Right cardiac atrium (tissue), 5 donors: ENCODE measurements at regions not wholly inside any gene's neighbourhood (a gene's known extent, or its start where the extent isn't known, plus 50 kb on each side); places are given as distances from the start of the nearest gene placed in this dataset.

Source experiments
- ATAC-seq, 2 donors: fragments of 200-7000 bp; cut with Tn5 transposase; one replicate each; pipeline versions ENCODE4 v1.8.0 to v1.9.1; 2020; ENCODE audit warnings: moderate library complexity in 2 of 2, mild to moderate bottlenecking in 1 of 2
- DNase-seq, 3 donors: peaks; one replicate each; pipeline ENCODE4 v3.0.0-alpha.2; 2020
- H3K27ac ChIP-seq: one replicate; pipeline ENCODE4 v1.5.1; 2013; ENCODE audit warnings: mild to moderate bottlenecking, low read length, control low read depth, moderate library complexity
- H3K27me3 ChIP-seq: one replicate; pipeline ENCODE4 v1.6.1; 2013; ENCODE audit not compliant: control insufficient read depth, insufficient read depth
- H3K4me1 ChIP-seq: one replicate; pipeline ENCODE4 v1.6.1; 2013; ENCODE audit warnings: low read length; ENCODE audit not compliant: control insufficient read depth, insufficient read depth
- H3K4me3 ChIP-seq: one replicate; pipeline ENCODE4 v1.5.1; 2013; ENCODE audit warnings: low read length, control low read depth
- H3K9me3 ChIP-seq: one replicate; pipeline ENCODE4 v1.6.1; 2013; ENCODE audit warnings: low read length; ENCODE audit not compliant: control insufficient read depth
- WGBS: extraction: QIAGEN DNeasy Blood & Tissue Kit; methylation state at CpG from one replicate; pipeline ENCODE4 v1.1.7; 2013; 5-methylcytosine and 5-hydroxymethylcytosine counted together
- intact Hi-C, 4 donors: fragments of 100-400 bp; cut with DNase I; formaldehyde crosslinking; loops; one replicate each; pipeline versions ENCODE4 v1.11.0 to v1.14.0; 2022 to 2023
- donor health status: healthy with polysubstance abuse.
- donor health status: DM: no; HTN: yes; CAD: no.
- donor health status: DM: no; HTN: no; CAD: no.
- donor health status: DM: no; HTN: yes; CAD: no; lungs with severe emphysema.
- donor health status: DM: yes; HTN: yes; CAD: no.

DNA sequence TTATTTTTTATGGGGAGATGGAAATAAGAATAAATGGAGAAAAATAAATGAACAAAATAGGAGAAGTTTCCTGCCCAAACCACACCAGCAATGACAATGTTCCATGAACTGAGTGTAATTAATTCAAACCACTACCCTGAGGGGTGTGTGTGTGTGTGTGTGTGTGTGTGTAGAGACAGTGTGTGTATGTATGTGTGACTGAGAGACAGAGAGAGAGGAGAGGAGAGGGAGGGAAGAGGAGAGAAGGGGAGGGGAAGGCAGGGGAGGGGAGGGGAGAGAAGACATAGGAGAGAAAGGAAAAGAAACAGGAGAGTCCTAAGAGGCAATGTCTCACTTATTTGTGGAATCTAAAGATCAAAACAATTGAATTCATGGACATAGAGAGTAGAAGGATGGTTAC is 65.0 kb upstream of the POU2AF1 start:
- no peaks in the 10 kb centered on the region for H3K4me1 ChIP-seq
- ATAC-seq (no peak), DNase-seq (no peak)
- no peak overlapping the region for H3K4me3 ChIP-seq
- intact Hi-C loops, result no loop called here
- no peaks in the 10 kb centered on the region for H3K9me3 ChIP-seq
- no peaks in the 10 kb centered on the region for H3K27me3 ChIP-seq
- H3K27ac ChIP-seq, result no peak overlapping the region

- ATAC-seq, result no peak
- no peak for DNase-seq
- no peaks in the 10 kb centered on the region for H3K4me1 ChIP-seq
- no peaks in the 10 kb centered on the region for H3K27me3 ChIP-seq
- WGBS, result 76% methylated on average over 7 of the region's 7 CpGs
- intact Hi-C loops, result no loop called here
- H3K27ac ChIP-seq, result no peak overlapping the region
- no peak overlapping the region for H3K4me3 ChIP-seq
- no peaks in the 10 kb centered on the region for H3K9me3 ChIP-seq
Measured at GRCh38 chr11:111443640-111444039, 64.6 kb upstream of the POU2AF1 start.

DNA sequence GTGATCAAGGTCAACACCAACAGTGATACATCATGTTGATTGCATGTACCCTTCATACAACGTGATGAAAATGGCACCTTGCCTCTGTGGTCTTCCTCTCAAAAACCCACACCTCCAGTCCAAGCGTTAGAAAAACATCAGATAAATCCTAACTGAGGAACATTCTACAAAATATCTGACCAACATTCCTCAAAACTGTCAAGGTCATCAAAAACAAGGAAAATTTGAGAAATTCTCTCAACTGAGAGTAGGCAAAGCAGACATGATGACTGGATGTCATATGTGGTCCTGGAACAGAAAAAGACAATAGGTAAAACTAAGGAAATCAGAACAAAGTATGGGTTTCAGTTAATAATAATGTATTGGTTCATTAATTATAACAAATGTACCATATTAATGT is 64.0 kb upstream of the POU2AF1 start:
- Histone ChIP-seq H3K27me3 (no peaks in the 10 kb centered on the region), H3K9me3 (no peaks in the 10 kb centered on the region), H3K4me1 (no peaks in the 10 kb centered on the region), H3K27ac (no peak overlapping the region), H3K4me3 (no peak overlapping the region)
- intact Hi-C loops, result no loop called here
- WGBS, result 77% methylated on average over 2 of the region's 2 CpGs
- DNase-seq (no peak), ATAC-seq (no peak)

DNA sequence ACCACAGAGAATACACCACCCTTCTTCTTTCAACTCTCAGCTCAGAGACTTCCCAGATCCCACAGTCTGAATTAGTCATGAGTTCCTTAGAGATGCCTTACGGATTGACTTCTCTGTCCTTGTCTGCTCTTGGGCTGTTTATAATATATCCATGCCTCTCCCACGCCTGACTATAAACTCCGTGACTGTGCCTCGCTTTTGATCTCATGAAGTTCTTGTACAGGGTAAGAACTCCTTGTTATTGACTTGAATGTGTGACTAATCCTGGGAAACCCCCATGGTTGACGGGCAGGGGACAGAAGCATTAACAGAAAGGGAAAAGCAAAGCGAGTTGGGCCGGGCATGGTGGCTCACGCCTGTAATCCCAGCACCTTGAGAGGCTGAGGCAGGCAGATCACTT is 62.4 kb upstream of the POU2AF1 start:
- WGBS, result 77% methylated on average over 8 of the region's 8 CpGs
- no peak for ATAC-seq
- Histone ChIP-seq H3K27ac (no peak overlapping the region), H3K27me3 (no peaks in the 10 kb centered on the region), H3K4me1 (no peaks in the 10 kb centered on the region), H3K4me3 (no peak overlapping the region), H3K9me3 (no peaks in the 10 kb centered on the region)
- intact Hi-C loops, result no loop called here
- DNase-seq, result no peak

- intact Hi-C loops, result no loop called here
Measured at GRCh38 chr11:111440416-111441205, 61.5 kb upstream of the POU2AF1 start.

DNA sequence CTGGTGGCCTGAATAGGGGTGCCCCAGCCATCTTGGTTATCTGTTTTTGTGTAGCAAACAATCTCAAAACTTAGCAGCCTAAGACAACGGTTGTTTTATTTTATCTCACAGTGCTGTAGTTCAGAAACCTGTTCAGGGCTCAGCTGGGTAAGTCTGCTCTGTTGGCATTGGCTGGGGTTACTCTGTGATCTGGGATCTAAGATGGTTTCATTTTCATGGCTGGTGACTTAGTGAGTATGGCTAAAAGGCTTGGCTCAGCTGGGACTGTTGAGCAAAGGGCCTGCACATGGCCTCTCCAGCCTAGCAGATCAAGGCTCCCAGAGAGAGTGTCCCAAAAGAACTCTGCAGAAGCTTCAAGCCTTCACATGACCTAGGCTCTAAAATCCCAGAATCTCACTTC is 60.8 kb upstream of the POU2AF1 start:
- Histone ChIP-seq H3K27ac (no peak overlapping the region), H3K4me3 (no peak overlapping the region), H3K4me1 (no peaks in the 10 kb centered on the region), H3K9me3 (no peaks in the 10 kb centered on the region), H3K27me3 (no peaks in the 10 kb centered on the region)
- intact Hi-C loops, result no loop called here
- DNase-seq (no peak), ATAC-seq (no peak)
- WGBS, result 89% methylated on average over 1 of the region's 1 CpG

More at GRCh38 chr11:111440416-111441205, 61.5 kb upstream of the POU2AF1 start:
- H3K4me1 ChIP-seq, result no peaks in the 10 kb centered on the region
- whole genome bisulfite sequencing, result 95% methylated on average over 5 of the region's 5 CpGs
- no peaks in the 10 kb centered on the region for H3K27me3 ChIP-seq
- H3K27ac ChIP-seq, result no peak overlapping the region
- H3K4me3 ChIP-seq, result no peak overlapping the region
- ATAC-seq (no peak), DNase-seq (no peak)
- H3K9me3 ChIP-seq, result no peaks in the 10 kb centered on the region

GRCh38 chr11:111438846-111439520 is 59.9 kb upstream of the POU2AF1 start:
- Histone ChIP-seq H3K4me3 (no peak overlapping the region), H3K27ac (no peak overlapping the region), H3K4me1 (no peaks in the 10 kb centered on the region), H3K9me3 (no peaks in the 10 kb centered on the region), H3K27me3 (no peaks in the 10 kb centered on the region)
- WGBS, result 76% methylated on average over 11 of the region's 11 CpGs
- ATAC-seq, result no peak
- intact Hi-C loops, result no loop called here
- DNase-seq, result no peak

- no peak for ATAC-seq
- 70% methylated on average over 3 of the region's 3 CpGs for WGBS
- H3K27me3 ChIP-seq, result no peaks in the 10 kb centered on the region
- no peak for DNase-seq
- H3K27ac ChIP-seq, result no peak overlapping the region
- no peak overlapping the region for H3K4me3 ChIP-seq
- intact Hi-C loops, result no loop called here
- H3K4me1 ChIP-seq, result no peaks in the 10 kb centered on the region
- no peaks in the 10 kb centered on the region for H3K9me3 ChIP-seq
Measured at GRCh38 chr11:111438168-111438567, 59.1 kb upstream of the POU2AF1 start.

DNA sequence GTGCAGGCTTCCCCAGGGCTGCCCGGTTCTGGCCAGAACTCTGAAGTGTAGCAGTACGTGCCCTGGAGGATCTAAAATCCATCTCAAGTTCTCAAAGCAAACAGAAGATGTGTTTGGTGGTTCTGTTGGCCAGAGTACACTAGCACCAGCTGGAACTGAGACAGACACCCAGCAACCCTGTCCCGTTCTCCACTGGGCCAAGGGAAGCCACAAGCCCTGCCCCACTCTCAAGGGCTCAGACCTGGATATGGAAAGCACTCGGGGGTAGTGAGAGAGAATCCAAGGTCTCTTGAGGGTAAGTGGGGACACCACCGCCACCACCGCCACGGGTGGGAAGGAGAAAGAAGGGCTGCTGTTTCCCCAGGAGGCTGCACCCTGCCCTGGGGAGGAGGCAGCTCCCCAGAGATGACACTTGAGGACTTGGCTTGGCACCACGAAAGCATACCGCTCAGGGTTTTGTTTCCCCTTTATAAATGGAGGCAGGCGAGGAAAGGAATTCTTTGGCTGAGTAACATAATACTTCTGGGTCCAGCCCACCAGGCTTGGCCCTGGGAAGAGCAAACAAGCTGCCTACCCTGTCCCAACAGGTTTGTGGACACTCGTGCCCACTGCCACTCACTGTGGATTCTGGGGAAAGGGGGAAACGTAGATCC is 56.1 kb upstream of the POU2AF1 start:
- WGBS, result 88% methylated on average over 12 of the region's 12 CpGs
- no peak overlapping the region for H3K27ac ChIP-seq

DNA sequence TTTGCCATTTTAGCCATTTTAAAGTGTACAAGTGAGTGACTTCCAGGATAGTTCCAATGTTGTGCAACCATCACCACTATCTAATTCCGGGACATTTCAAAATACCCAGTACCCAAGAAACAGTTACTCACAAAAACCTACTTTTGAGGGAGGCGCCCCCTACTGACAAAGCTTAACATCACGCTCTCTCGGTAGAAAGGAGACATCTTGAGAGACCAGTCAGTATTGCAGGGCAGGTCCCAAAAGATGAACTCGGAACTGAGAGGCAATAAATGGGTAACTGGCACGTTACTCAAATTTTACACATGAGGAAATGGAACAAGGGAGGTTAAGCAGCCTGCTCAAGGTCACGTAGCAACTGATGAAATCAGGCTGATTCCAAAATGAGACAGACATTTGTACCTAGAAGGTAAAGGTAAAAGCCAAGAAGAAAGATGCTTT is 50.0 kb upstream of the POU2AF1 start:
- intact Hi-C loops, result no loop called here
- H3K4me3 ChIP-seq, result no peak overlapping the region
- 42% methylated on average over 7 of the region's 7 CpGs for WGBS
- DNase-seq (peak in 2 of 3 donors; percentile 58 to 66), ATAC-seq (peak; percentile 32 to 55)
- no peak overlapping the region for H3K27ac ChIP-seq
- H3K27me3 ChIP-seq, result no peaks in the 10 kb centered on the region
- no peaks in the 10 kb centered on the region for H3K9me3 ChIP-seq
- H3K4me1 ChIP-seq, result no peaks in the 10 kb centered on the region

More for the DNA sequence above, 56.1 kb upstream of the POU2AF1 start:
- no peak for ATAC-seq
- Histone ChIP-seq H3K4me3 (no peak overlapping the region), H3K4me1 (no peaks in the 10 kb centered on the region), H3K27me3 (no peaks in the 10 kb centered on the region), H3K9me3 (no peaks in the 10 kb centered on the region)
- intact Hi-C loops, result no loop called here
- no peak for DNase-seq
